ENCODE measurements at regions not wholly inside any gene's neighbourhood (a gene's known extent, or its start where the extent isn't known, plus 50 kb on each side); places are given as distances from the start of the nearest gene placed in this dataset.

- DNase-seq (ENCODE audit: low spot score) = no peak
- in situ Hi-C loops (cut with MboI; ENCODE audit: low pct_unique_long_range_greater_than_20kb, low sequenced_read_pairs, unreplicated experiment) = no loop called here
Observed at GRCh38 chr11:92880381-92880780, 89.1 kb upstream of the MTNR1B start.

GRCh38 chr11:92881940-92882450 lies 87.5 kb upstream of the MTNR1B start:
- no peak for DNase-seq (ENCODE audit: low spot score)
- in situ Hi-C loops (cut with MboI; ENCODE audit: low pct_unique_long_range_greater_than_20kb, low sequenced_read_pairs, unreplicated experiment) = no loop called here
- no peak for TF ChIP-seq CTCF (IDR thresholded peaks at IDR 0.05; ENCODE audit: extremely low read depth, insufficient read depth, missing control alignments)

More at GRCh38 chr11:92880381-92880780, 89.1 kb upstream of the MTNR1B start:
- TF ChIP-seq CTCF (IDR thresholded peaks at IDR 0.05; ENCODE audit: extremely low read depth, insufficient read depth, missing control alignments) = no peak

- no peak for DNase-seq (ENCODE audit: low spot score)
- in situ Hi-C loops (cut with MboI; ENCODE audit: low pct_unique_long_range_greater_than_20kb, low sequenced_read_pairs, unreplicated experiment) = no loop called here
- no peak for TF ChIP-seq CTCF (IDR thresholded peaks at IDR 0.05; ENCODE audit: extremely low read depth, insufficient read depth, missing control alignments)
Observed at GRCh38 chr11:92882828-92883611, 86.4 kb upstream of the MTNR1B start.

GRCh38 chr11:92885600-92885999 lies 83.9 kb upstream of the MTNR1B start:
- no peak for TF ChIP-seq CTCF (IDR thresholded peaks at IDR 0.05; ENCODE audit: extremely low read depth, insufficient read depth, missing control alignments)
- DNase-seq (ENCODE audit: low spot score) = no peak
- in situ Hi-C loops (cut with MboI; ENCODE audit: low pct_unique_long_range_greater_than_20kb, low sequenced_read_pairs, unreplicated experiment) = no loop called here

- peak; percentile 73 for DNase-seq (ENCODE audit: low spot score)
- in situ Hi-C loops (cut with MboI; ENCODE audit: low pct_unique_long_range_greater_than_20kb, low sequenced_read_pairs, unreplicated experiment) = no loop called here
- TF ChIP-seq CTCF (IDR thresholded peaks at IDR 0.05; ENCODE audit: extremely low read depth, insufficient read depth, missing control alignments) = peak; percentile 66
Observed at GRCh38 chr11:92886243-92886905, 83.1 kb upstream of the MTNR1B start.

GRCh38 chr11:92888696-92889095 lies 80.8 kb upstream of the MTNR1B start:
- DNase-seq (ENCODE audit: low spot score) = no peak
- TF ChIP-seq CTCF (IDR thresholded peaks at IDR 0.05; ENCODE audit: extremely low read depth, insufficient read depth, missing control alignments) = no peak
- in situ Hi-C loops (cut with MboI; ENCODE audit: low pct_unique_long_range_greater_than_20kb, low sequenced_read_pairs, unreplicated experiment) = no loop called here
